Loucy (cell line): ENCODE measurements at regions not wholly inside any gene's neighbourhood (a gene's known extent, or its start where the extent isn't known, plus 50 kb on each side); places are given as distances from the start of the nearest gene placed in this dataset.

ENCODE experiments used
- CTCF ChIP-seq: fragments of 200-600 bp; sonication (generic); conservative IDR thresholded peaks from 2 replicates; pipeline ENCODE4 v1.5.1; 2014; ENCODE audit warnings: mild to moderate bottlenecking, antibody characterized with exemption, low read length
- EZH2phosphoT487 ChIP-seq: fragments of 200-600 bp; IDR thresholded peaks from 2 replicates; pipeline ENCODE4 v1.6.1; 2018; ENCODE audit warnings: antibody characterized with exemption, mild to moderate bottlenecking, moderate library complexity, borderline replicate concordance

GRCh38 chr6:146965110-146965689 is 239.0 kb upstream of the STXBP5 start:
- TF ChIP-seq CTCF (no peak), EZH2phosphoT487 (no peak)
